Prostate gland (tissue), 2 donors: ENCODE measurements at regions not wholly inside any gene's neighbourhood (a gene's known extent, or its start where the extent isn't known, plus 50 kb on each side); places are given as distances from the start of the nearest gene placed in this dataset.

Experiments
- DNase-seq: peaks from one replicate; pipeline ENCODE4 v3.0.0-alpha.2; 2019; ENCODE audit warnings: low spot score
- H3K27ac ChIP-seq, 2 donors: fragments of 200-600 bp; sonication (generic); 2 replicates each; pipeline ENCODE4 v1.5.1; 2017 to 2019
- H3K27me3 ChIP-seq: fragments of 200-600 bp; sonication (generic); replicated peaks from 2 replicates; pipeline ENCODE4 v1.5.1; 2019; ENCODE audit not compliant: insufficient read depth
- H3K36me3 ChIP-seq, 2 donors: fragments of 200-600 bp; sonication (generic); 1 replicate in 1 of 2; 2 replicates in 1 of 2; pipeline versions ENCODE4 v1.5.1 to v1.8.1; 2017 to 2019
- H3K4me1 ChIP-seq: fragments of 200-600 bp; sonication (generic); replicated peaks from 2 replicates; pipeline ENCODE4 v1.5.1; 2019
- H3K4me3 ChIP-seq, 2 donors: fragments of 200-600 bp; sonication (generic); 2 replicates each; pipeline ENCODE4 v1.5.1; 2017 to 2019
- H3K9me3 ChIP-seq: fragments of 200-600 bp; sonication (generic); 2 replicates; pipeline ENCODE4 v1.5.1; 2017
- CTCF ChIP-seq, 4 experiments: fragments of 200-600 bp in 2 of 4; fragments of 450-650 bp in 2 of 4; sonication (generic) in 2 of 4; IDR thresholded peaks; 1 replicate in 3 of 4; 2 replicates in 1 of 4; pipeline ENCODE4 v1.5.1; 2016 to 2019; ENCODE audit warnings: antibody characterized with exemption in 4 of 4, mild to moderate bottlenecking in 2 of 4, moderate library complexity in 2 of 4
- POLR2A ChIP-seq: fragments of 450-650 bp; IDR thresholded peaks from one replicate; pipeline ENCODE4 v1.6.1; 2016; ENCODE audit warnings: antibody characterized with exemption, mild to moderate bottlenecking
- POLR2AphosphoS5 ChIP-seq: sonication (generic); formaldehyde crosslinking; IDR thresholded peaks from one replicate; pipeline ENCODE4 v1.6.1; 2017; ENCODE audit warnings: antibody characterized with exemption
- WGBS: methylation state at CpG from one replicate; pipeline ENCODE4 v1.1.5; 2018; 5-methylcytosine and 5-hydroxymethylcytosine counted together
- intact Hi-C: fragments of 100-400 bp; cut with DNase I; formaldehyde crosslinking; loops from one replicate; pipeline ENCODE4 v1.14.2; 2022

GRCh38 chr6:62362097-62362496 is 76.1 kb upstream of the KHDRBS2 start:
- intact Hi-C loops: no loop called here
- 77% methylated on average over 1 of the region's 1 CpG for WGBS
- H3K27me3 ChIP-seq: no peaks in the 10 kb centered on the region
- no peak for DNase-seq
- H3K36me3 ChIP-seq: no peaks in the 10 kb centered on the region
- no peaks in the 10 kb centered on the region for H3K4me1 ChIP-seq
- no peak overlapping the region for H3K4me3 ChIP-seq
- TF ChIP-seq CTCF (IDR thresholded peaks at IDR 0.05): no peak
- no peak for TF ChIP-seq POLR2AphosphoS5
- no peak for TF ChIP-seq POLR2A
- H3K9me3 ChIP-seq: no peaks in the 10 kb centered on the region
- H3K27ac ChIP-seq: no peak overlapping the region

GRCh38 chr6:62357835-62358234 is 71.8 kb upstream of the KHDRBS2 start:
- Histone ChIP-seq H3K36me3 (no peaks in the 10 kb centered on the region), H3K9me3 (no peaks in the 10 kb centered on the region), H3K4me3 (no peak overlapping the region), H3K27me3 (no peaks in the 10 kb centered on the region), H3K4me1 (no peaks in the 10 kb centered on the region), H3K27ac (no peak overlapping the region)
- no peak for TF ChIP-seq CTCF (IDR thresholded peaks at IDR 0.05)
- TF ChIP-seq POLR2A: no peak
- TF ChIP-seq POLR2AphosphoS5: no peak
- WGBS: 75% methylated on average over 6 of the region's 6 CpGs
- intact Hi-C loops: no loop called here
- DNase-seq: no peak

GRCh38 chr6:62354261-62354660 is 68.2 kb upstream of the KHDRBS2 start:
- DNase-seq: no peak
- no peak overlapping the region for H3K27ac ChIP-seq
- no peaks in the 10 kb centered on the region for H3K27me3 ChIP-seq
- no peaks in the 10 kb centered on the region for H3K4me1 ChIP-seq
- TF ChIP-seq CTCF (IDR thresholded peaks at IDR 0.05) (no peak), POLR2A (no peak), POLR2AphosphoS5 (no peak)
- H3K4me3 ChIP-seq: no peak overlapping the region
- intact Hi-C loops: no loop called here
- no peaks in the 10 kb centered on the region for H3K9me3 ChIP-seq
- 76% methylated on average over 1 of the region's 1 CpG for WGBS
- no peaks in the 10 kb centered on the region for H3K36me3 ChIP-seq

- Histone ChIP-seq H3K4me3 (no peak overlapping the region), H3K27ac (no peak overlapping the region), H3K4me1 (no peaks in the 10 kb centered on the region), H3K9me3 (no peaks in the 10 kb centered on the region), H3K27me3 (no peaks in the 10 kb centered on the region), H3K36me3 (no peaks in the 10 kb centered on the region)
- DNase-seq: no peak
- no peak for TF ChIP-seq CTCF (IDR thresholded peaks at IDR 0.05)
- 86% methylated on average over 5 of the region's 5 CpGs for WGBS
- intact Hi-C loops: no loop called here
Observed at GRCh38 chr6:62345962-62346689, 60.1 kb upstream of the KHDRBS2 start.

- Histone ChIP-seq H3K27ac (no peak overlapping the region), H3K36me3 (no peaks in the 10 kb centered on the region), H3K27me3 (no peaks in the 10 kb centered on the region), H3K4me1 (no peaks in the 10 kb centered on the region), H3K4me3 (no peak overlapping the region), H3K9me3 (no peaks in the 10 kb centered on the region)
- TF ChIP-seq POLR2A: no peak
- no peak for TF ChIP-seq POLR2AphosphoS5
- TF ChIP-seq CTCF (IDR thresholded peaks at IDR 0.05): no peak
- intact Hi-C loops: no loop called here
- no peak for DNase-seq
- WGBS: 90% methylated on average over 7 of the region's 7 CpGs
Observed at GRCh38 chr6:62345446-62345845, 59.4 kb upstream of the KHDRBS2 start.
